Left colon (tissue), 2 donors: ENCODE measurements at regions not wholly inside any gene's neighbourhood (a gene's known extent, or its start where the extent isn't known, plus 50 kb on each side); places are given as distances from the start of the nearest gene placed in this dataset.

Source experiments
- ATAC-seq: fragments of 200-7000 bp; cut with Tn5 transposase; one replicate; pipeline ENCODE4 v1.9.1; 2020; ENCODE audit warnings: mild to moderate bottlenecking, moderate library complexity
- DNase-seq, 2 donors: peaks; one replicate each; pipeline ENCODE4 v3.0.0-alpha.2; 2020
- intact Hi-C, 2 donors: fragments of 100-400 bp; cut with DNase I in 1 of 2; cut with micrococcal nuclease in 1 of 2; formaldehyde crosslinking; loops; one replicate each; pipeline versions ENCODE4 v1.11.2 to v1.14.0; 2022; cut with DNase I, micrococcal nuclease
- donor health status: DM: no; HTN: no; CAD: no.
- donor health status: DM: yes; HTN: yes; CAD: no.

DNA sequence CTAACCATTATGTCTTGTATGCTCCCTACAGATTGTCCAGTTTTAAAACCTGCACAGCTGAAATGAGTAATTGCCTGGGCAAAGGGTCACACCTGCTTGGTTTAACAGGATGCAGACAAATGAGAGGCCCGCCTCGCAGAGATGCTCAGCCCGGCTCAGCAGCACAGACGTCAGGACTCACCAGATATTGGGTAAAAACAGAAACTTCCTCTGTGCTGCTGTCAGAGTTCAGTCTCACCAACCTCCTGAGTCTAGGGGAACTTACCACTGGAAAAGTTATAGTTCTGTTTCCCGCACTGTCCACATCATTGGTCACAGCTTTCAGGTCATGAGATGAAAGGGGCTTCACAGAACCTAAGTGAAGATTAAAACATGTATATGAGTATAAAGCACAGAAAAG, 152.5 kb downstream of the ESM1 start:
- intact Hi-C loops, result no loop called here

DNA sequence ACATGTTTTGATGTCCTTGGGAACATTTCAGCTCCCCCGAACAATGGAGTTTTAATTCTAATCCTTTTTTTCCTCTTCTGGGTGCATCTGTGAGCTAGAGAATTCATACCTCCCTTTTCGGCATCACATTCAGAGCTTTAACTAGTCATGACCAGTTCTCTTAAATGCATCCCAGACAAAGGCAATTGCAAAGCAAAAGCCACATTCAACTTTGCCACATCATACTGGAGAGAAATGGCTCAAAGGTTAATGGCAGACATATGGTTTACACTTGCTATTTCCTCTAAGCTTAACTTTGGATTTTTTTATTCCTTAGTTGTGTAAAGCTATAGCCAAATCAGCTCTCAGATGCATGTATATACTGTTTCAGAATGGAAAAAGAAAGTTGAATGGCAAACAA, 153.3 kb downstream of the ESM1 start:
- intact Hi-C loops, result no loop called here
- ATAC-seq (no peak), DNase-seq (no peak)

More for the DNA sequence above, 152.5 kb downstream of the ESM1 start:
- no peak for DNase-seq
- no peak for ATAC-seq

DNA sequence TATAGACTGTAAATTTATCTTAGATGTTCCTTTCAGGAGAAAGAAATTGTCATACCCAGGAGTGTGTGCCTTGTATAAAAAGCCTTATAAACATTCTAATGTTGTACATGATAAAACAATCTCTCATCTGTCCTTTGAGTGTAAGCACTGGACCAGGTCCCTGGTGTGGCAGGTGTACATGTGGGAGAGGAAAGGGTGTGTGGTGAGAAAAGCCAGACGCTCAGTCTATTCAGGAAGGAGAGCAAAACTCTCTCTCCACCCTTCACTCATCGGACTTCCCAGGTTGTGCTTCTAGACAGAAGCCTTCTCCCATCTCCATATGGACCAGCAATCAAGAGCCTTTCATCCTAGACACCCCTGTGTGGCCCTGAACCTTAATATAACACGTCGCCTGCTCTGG, 154.2 kb downstream of the ESM1 start:
- ATAC-seq (no peak), DNase-seq (no peak)
- intact Hi-C loops, result no loop called here

DNA sequence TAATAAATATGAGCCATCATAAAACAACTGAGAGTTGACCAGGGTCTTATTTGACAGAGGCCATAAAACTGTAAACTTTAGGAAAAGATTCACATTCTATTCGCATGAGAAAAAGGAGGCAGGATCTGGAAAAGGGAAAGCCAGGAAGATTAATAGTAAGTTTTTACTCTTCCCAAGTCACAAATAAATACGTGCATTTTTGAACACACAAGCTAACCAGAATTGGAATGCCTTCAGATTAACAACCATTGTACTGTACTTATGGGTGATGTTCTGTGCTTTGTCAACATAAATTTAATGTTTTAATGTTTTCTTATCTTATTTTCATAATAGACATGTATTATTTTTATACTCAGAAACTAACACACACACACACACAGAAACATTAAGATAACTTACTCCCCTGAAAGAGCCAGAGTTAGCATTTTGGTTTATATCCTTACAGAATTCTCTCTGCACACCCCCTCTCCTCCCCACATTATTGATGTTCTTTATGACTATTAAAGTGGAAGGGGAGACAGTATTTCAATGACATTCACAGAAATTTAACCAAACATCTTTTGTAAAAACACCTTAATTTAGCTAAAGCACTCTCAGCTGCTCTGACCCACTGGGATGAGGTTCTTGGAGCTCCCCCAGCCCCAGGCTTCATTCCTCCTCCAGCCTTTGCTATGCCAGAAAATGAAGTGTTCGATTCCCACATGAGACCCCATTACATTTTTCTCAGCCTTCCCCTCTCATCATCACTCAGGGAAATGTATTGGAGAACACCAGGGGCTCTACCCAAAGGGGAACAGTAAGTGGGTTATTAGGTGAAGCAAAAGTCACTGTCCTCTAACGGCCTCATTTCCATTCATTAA, 155.5 kb downstream of the ESM1 start:
- DNase-seq (no peak), ATAC-seq (no peak)
- intact Hi-C loops, result no loop called here

DNA sequence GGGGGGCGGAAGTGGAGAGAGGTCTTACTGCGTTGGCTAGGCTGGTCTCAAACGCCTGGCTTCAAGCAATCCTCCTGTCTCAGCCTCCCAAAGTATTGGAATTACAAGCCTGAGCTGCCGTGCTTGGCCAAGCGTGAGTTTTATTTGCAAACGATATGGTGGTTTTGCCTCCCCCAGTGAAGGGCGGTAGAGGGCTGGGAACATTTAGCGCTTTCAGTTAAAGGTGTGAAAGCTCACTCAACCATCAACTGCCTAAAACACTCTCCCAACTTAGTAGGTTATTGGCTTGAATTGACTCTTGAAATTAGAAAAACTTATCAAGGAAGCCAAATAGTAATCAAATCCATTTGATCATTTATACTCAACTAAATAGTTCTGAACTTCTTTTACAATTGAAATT, 156.3 kb downstream of the ESM1 start:
- intact Hi-C loops, result no loop called here
- ATAC-seq, result no peak
- DNase-seq, result no peak

DNA sequence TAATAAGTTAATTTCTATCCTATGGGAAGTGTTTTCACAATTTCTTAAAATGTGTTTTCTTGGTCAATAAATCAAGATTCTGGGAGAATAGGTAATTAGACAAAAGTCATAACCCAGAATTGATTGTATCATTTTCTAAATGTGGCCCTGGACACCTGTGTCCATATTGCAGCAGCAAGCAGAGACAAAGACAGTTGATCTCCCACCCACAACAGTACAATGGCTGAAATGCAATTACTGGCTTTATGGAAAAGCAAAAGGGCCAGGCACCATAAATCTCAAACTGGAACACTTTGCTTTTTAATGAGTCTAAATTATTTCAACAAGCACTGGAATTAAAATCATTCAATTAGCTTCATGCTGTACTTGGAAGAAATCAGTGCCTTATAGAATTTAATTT, 157.2 kb downstream of the ESM1 start:
- intact Hi-C loops, result no loop called here
- DNase-seq (no peak), ATAC-seq (no peak)

DNA sequence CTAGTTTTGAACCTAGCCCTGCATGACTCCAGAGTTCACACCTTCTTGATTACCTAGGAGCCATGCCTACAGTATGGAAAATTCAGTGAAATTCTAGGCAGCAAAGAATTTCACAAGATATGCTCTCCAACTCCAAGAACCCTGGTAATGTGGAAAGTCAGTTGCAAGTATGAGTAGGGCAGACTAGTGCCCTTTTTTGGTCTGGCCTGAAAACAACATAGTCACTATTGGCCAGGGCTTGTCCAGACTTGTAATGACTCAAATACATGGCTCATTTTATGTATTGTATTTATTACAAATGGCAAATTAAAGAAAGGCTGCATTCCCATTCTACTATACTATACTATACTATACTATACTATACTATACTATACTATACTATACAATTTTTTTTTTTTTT, 160.4 kb downstream of the ESM1 start:
- no peak for DNase-seq
- no peak for ATAC-seq
- intact Hi-C loops, result no loop called here

DNA sequence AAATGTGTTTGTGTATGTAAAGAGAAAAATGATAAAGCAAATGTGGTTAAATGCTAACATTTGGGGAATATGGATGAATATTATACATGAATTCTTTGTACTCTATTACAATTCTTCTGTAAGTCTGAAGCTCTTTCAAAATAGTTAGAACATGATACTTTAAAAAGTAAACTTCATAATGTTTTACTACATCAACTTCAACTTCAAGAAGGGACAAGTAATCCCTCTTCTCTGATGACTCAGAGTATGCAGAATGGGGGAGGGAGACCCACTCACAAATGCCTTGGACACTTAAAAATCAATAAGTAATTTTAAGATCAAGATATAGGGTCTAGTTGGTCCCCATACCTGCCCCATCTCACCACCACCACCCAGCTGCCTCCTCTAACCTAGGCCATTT, 162.4 kb downstream of the ESM1 start:
- intact Hi-C loops, result no loop called here

DNA sequence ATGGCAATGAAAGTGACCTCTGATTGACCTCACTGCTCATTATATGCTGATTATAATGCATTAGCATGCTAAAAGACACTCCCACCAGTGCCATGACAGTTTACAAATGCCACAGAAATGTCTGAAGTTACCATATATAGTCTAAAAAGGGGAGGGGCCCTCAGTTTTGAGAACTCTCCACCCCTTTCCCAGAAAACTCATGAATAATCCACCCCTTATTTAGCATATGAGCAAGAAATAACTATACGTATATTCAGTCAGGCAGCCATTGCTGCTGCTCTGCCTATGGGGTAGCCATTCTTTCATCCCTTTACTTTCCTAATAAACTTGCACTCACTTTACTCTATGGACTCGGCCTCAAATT, 163.1 kb downstream of the ESM1 start:
- intact Hi-C loops, result no loop called here
- DNase-seq (no peak), ATAC-seq (no peak)

More for the DNA sequence above, 162.4 kb downstream of the ESM1 start:
- ATAC-seq (no peak), DNase-seq (no peak)

DNA sequence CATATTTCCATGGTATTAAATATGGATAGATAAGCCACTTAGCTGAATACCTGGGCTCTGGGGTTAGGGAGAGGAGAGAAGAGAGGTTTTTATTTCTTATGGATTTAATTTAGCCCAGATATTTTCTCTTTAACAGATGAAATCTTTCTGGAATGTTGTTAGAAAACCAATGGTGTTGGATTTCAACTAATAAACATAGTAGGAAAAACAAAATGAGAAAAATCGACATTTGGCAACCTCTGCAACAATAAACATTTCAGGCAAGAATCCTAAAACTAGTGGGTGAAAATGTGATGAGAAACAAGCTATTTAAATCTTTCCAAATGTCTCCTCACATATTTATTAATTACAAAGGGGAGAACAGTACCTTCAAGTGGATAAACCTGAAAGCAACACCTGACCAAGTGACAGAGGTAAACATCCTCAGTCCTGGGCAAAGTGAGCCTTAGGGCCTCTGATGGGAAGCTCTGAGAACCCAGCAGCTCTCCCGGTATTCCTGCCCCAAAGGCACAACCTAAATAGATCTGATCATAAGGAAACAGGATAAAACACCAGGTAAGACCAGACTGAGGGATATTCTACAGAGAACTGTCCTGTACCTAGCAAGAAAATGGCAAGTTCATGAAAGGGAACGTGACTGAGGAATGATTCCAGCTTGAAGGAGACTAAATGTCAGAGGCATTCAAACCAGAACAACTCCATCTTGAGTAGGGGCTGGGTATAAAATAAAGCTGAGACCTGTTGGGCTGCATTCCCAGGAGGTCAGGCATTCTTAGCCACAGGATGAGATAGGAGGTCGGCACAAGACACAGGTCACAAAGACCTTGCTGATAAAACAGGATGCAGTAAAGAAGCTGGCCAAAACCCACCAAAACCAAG, 163.7 kb downstream of the ESM1 start:
- ATAC-seq (no peak), DNase-seq (no peak)
- intact Hi-C loops, result no loop called here

DNA sequence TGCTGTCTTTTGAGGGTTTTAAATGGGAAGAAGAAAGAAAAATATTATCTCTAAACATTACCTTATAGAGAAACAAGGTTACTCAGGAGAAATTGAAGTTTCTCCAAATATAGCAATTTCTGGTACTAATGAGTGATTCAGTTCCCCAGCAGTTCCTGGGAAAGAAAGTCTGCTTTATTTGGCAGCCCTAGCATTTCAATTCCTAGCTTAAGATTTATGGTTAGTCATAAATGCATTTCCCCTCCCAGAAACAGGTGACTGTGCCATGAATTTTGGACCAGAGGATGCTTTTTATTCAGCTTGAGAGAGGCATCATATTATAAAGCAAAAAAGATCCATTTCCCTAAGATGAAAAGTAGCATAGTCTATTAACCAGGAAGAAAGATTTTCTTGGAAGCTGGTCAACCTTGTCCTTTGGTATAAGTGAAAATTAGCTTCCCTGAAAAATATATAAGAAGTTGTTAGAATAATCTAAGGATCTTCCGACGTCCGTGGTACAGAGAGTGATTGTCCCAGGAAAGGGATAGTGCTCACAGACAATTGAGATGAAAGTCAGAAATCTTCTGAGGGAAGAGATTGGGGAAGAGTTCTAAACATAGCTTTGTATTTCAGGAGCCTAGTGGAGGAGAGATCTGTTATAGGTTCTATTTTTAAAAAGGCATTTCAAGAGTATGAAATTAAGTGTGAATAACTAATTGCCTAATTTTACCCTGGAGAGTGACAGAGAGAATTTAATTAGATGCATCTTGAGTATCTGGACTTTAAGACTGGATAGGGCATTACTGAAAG, 164.9 kb downstream of the ESM1 start:
- intact Hi-C loops, result no loop called here
- DNase-seq (no peak), ATAC-seq (no peak)

DNA sequence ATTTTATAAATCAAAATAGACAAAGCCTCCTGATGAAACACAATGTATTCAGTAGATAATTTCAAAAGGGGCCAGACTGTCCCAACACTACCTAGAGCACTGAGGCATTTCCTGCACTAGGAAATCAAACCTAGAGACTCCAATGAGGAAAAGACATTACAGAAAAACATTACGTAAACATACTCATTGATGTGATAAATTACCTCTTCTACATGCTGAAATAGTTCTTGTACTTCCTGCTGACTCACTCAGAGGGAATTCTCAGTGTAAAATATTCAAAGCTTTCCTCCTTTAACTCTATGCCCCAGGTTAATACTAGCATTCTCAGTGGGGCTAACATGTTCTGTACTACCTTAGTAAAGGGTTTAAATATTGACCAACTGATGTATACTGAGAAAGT, 178.0 kb downstream of the ESM1 start:
- intact Hi-C loops, result no loop called here
- DNase-seq (no peak), ATAC-seq (no peak)

DNA sequence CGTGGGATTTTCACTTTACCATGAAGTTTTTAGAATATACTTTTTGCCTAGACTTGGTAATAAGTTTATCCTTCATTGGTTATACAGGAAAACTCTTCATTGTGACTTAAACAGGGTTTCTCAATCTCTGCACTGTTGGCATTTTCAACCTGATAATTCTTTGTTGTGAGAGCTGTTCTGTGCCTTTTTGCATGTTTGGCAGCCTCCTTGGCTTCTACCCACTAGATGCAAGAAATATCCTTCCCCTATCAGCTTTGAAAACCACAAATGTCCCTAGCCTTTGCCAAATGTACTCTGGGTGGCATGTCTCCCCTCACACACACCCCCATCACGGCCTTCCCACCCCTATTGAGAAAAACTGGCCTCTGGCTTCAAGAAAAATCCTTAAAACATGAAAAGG, 180.9 kb downstream of the ESM1 start:
- DNase-seq (no peak), ATAC-seq (no peak)
- intact Hi-C loops, result no loop called here

DNA sequence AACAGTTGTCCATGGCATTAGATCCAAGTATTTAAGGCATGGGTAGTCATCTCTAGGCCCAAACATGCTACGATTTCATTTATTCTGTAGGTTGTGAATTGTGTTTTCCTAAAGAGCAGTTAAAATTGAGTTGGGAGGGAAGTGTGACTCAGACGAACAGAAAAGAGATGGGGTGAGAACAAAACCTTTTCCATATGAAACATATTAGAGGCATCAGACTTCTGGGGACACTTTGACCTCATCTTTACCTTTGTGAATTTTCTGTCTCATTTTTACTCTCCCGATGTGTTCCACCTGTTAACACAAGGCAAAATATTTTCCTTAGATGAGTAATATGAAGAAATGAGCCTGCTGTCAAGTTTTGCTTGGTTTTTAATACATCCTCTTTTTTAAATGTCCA, 181.3 kb downstream of the ESM1 start:
- DNase-seq (no peak), ATAC-seq (no peak)
- intact Hi-C loops, result no loop called here

DNA sequence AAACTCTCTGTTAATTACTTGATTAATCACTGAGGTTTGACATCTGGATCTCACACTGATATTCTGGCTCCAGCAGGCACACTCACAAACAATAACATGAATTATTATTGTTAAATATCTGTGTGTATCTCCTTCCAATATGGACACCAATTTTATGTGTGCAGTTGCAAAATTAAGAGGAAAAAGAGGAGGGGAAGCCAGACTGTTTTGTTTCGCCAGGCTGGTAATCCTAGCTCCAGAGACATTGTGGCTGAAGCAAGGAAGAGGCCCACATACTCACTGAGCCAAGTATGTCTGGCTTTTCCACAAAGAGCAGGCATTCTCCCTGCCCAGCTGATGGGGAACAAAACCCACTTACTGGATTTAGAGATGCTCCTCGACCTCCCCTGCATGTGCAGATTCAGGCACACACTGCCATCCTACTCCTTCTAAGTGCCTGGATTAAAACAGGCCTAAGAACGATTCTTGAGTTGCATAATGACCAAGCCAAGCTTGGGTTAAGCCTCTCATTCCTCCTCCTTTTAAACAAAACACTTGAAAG, 181.9 kb downstream of the ESM1 start:
- DNase-seq (no peak), ATAC-seq (no peak)
- intact Hi-C loops, result no loop called here

DNA sequence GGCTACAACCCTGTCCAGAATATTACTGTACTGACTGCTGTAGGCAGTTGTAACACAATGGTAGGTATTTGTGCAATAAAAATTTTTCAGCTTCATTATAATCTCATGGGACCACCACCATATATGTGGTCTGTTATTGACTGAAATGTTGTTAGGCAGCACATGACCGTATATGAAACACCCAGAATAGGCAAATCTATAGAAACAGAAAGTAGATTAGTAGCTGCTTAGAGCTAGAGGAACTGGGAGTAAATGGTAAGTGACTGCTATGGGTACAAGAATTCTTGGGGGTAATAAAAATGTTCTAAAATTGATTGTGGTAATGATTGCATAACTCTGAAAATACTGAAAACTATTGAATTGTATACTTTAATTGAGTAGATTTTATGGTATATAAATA, 185.7 kb downstream of the ESM1 start:
- intact Hi-C loops, result no loop called here
- ATAC-seq (no peak), DNase-seq (no peak)

DNA sequence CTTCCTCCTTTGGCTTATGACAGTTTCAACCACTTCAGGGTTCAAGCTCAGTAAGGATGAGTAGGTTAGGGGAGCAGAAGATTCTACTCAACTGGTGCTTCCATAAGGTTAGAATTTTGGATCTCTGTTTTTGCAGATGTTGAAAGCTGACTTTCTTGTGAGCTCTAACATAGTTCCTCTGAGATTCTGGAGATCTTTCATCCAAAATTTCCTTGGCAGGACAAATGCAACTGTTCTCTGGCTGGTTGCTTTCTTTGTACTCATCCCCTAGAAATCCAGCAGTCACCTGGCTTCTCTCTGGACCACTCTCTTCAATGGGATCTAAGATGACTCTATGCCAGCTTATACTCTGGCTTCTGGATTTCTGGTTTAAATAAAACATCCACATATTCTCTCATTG, 189.6 kb downstream of the ESM1 start:
- DNase-seq (no peak), ATAC-seq (no peak)
- intact Hi-C loops, result no loop called here

DNA sequence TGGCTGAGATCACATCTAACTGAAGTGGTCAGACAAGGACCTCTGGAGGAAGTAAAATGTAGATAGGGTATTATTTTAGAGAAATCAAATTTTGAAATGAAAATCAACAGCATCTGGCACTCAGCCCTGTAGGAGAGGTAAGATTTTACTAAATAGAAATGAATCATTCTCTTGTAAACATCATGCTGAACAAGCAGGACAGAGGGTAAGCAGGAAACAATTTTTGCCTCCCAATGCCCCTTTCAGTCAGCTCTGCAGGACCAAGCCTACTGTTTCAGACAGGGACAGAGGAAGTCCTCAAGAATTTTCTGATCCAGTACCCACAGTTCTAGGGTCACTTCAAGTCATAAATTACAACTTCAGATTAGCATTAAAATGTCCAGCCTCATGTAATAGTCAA, 190.1 kb downstream of the ESM1 start:
- ATAC-seq (no peak), DNase-seq (no peak)
- intact Hi-C loops, result no loop called here
